Testis (tissue), 2 donors: ENCODE measurements at regions not wholly inside any gene's neighbourhood (a gene's known extent, or its start where the extent isn't known, plus 50 kb on each side); places are given as distances from the start of the nearest gene placed in this dataset.

ENCODE experiments used
- DNase-seq: peaks from one replicate; pipeline ENCODE4 v3.0.0-alpha.2; 2019
- H3K27ac ChIP-seq, 2 donors: fragments of 200-600 bp; sonication (generic); one replicate each; pipeline ENCODE4 v1.5.1; 2019
- H3K27me3 ChIP-seq: fragments of 200-600 bp; sonication (generic); one replicate; pipeline ENCODE4 v1.5.1; 2019
- H3K36me3 ChIP-seq: fragments of 200-600 bp; sonication (generic); one replicate; pipeline ENCODE4 v1.5.1; 2017; ENCODE audit warnings: low read depth; ENCODE audit errors: missing control alignments
- H3K4me1 ChIP-seq: fragments of 200-600 bp; sonication (generic); one replicate; pipeline ENCODE4 v1.5.1; 2019
- H3K4me3 ChIP-seq, 2 donors: fragments of 200-600 bp; sonication (generic); one replicate each; pipeline ENCODE4 v1.5.1; 2017 to 2019
- H3K9me3 ChIP-seq: fragments of 200-600 bp; sonication (generic); one replicate; pipeline ENCODE4 v1.5.1; 2017
- POLR2A ChIP-seq: fragments of 450-650 bp; IDR thresholded peaks from one replicate; pipeline ENCODE4 v1.6.1; 2017; ENCODE audit warnings: antibody characterized with exemption, mild to moderate bottlenecking, moderate library complexity
- WGBS, 2 donors: methylation state at CpG; one replicate each; pipeline ENCODE4 v1.1.5; 2018; 5-methylcytosine and 5-hydroxymethylcytosine counted together
- intact Hi-C: fragments of 100-400 bp; cut with DNase I; formaldehyde crosslinking; loops from one replicate; pipeline ENCODE4 v1.15.1; 2023; ENCODE audit warnings: low total_unique reads
- TF ChIP-seq, protein P1 (sequence below), 3 experiments: fragments of 450-650 bp in 2 of 3; fragments of 200-600 bp in 1 of 3; sonication (generic) in 1 of 3; IDR thresholded peaks; one replicate each; pipeline ENCODE4 v1.5.1; 2016 to 2019; ENCODE audit warnings: antibody characterized with exemption in 3 of 3, mild to moderate bottlenecking in 2 of 3, moderate library complexity in 1 of 3

DNA sequence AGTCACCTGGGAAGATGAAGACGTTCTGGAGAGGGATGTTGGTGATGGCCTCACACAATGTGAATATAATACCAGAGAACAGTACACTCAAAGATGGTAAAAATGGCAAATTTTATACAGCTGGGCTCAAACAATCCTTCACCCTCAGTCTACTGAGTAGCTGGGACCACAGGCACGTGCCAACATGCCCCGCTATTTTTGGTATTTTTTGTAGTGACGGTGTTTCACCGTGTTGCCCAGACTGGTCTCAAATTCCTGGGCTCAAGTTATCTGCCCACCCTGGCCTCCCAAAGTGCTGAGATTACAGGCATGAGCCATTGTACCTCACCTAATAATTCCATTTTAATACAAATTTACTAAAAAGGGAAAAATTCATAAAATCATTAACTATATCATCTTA, 280.3 kb upstream of the HSFY2 start:
- Histone ChIP-seq H3K27ac (no peak overlapping the region), H3K4me3 (no peak overlapping the region), H3K36me3 (no peaks in the 10 kb centered on the region), H3K9me3 (no peaks in the 10 kb centered on the region), H3K4me1 (no peaks in the 10 kb centered on the region), H3K27me3 (no peaks in the 10 kb centered on the region)
- intact Hi-C loops = no loop called here
- WGBS, 2 donors = 82 to 87% methylated on average over 3 to 5 of the region's 5 CpGs
- no peak for DNase-seq
- TF ChIP-seq, protein P1, sequence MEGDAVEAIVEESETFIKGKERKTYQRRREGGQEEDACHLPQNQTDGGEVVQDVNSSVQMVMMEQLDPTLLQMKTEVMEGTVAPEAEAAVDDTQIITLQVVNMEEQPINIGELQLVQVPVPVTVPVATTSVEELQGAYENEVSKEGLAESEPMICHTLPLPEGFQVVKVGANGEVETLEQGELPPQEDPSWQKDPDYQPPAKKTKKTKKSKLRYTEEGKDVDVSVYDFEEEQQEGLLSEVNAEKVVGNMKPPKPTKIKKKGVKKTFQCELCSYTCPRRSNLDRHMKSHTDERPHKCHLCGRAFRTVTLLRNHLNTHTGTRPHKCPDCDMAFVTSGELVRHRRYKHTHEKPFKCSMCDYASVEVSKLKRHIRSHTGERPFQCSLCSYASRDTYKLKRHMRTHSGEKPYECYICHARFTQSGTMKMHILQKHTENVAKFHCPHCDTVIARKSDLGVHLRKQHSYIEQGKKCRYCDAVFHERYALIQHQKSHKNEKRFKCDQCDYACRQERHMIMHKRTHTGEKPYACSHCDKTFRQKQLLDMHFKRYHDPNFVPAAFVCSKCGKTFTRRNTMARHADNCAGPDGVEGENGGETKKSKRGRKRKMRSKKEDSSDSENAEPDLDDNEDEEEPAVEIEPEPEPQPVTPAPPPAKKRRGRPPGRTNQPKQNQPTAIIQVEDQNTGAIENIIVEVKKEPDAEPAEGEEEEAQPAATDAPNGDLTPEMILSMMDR (IDR thresholded peaks at IDR 0.05) = no peak
- no peak for TF ChIP-seq POLR2A

DNA sequence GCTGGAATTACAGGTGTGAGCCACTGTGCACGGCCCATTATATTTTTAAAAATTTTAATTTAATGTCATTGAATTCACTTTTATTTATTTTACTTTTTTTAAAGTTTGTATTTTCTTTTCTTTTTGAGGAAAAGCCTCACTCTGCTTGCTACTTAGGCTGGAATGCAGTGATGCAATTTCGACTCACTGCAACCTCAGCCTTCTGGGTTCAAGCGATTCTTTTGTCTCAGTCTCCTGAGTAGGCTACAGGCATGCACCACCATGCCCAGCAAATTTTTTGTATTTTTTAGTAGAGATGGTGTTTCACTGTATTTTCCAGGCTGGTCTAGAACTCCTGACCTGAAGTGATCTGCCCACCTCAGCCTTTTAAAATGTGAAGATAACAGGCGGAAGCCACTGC, 277.5 kb upstream of the HSFY2 start:
- intact Hi-C loops = no loop called here
- H3K9me3 ChIP-seq = no peaks in the 10 kb centered on the region
- H3K4me3 ChIP-seq = no peak overlapping the region
- DNase-seq = no peak
- 89 to 95% methylated on average over 3 to 4 of the region's 4 CpGs for WGBS, 2 donors
- H3K27me3 ChIP-seq = no peaks in the 10 kb centered on the region
- H3K36me3 ChIP-seq = no peaks in the 10 kb centered on the region
- TF ChIP-seq, protein P1 (IDR thresholded peaks at IDR 0.05) = no peak
- no peak for TF ChIP-seq POLR2A
- no peak overlapping the region for H3K27ac ChIP-seq
- no peaks in the 10 kb centered on the region for H3K4me1 ChIP-seq

DNA sequence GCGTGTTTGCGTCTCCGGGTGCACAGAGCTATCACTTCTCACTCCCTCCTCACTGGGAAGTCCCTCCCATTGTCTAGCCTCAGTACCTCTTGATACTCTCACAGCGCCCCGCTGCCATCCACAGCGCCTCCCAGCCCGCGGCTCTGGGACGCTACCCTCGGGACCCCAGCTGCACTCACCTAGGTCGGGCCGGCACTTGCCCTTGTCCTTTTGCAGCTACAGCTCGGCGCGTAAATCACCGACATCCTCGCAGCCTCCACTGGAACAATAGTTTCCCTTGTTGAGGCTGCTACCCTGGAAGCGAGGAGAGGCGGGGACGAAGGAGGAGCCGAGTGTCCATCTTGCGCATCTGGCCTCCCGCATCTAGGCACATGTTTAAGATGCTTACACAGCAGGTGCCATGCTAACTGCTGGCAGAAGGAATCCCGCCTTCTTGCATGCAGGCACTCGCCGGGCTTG, 269.5 kb upstream of the HSFY2 start:
- Histone ChIP-seq H3K4me3 (no peak overlapping the region), H3K27ac (no peak overlapping the region), H3K36me3 (no peaks in the 10 kb centered on the region), H3K4me1 (no peaks in the 10 kb centered on the region), H3K9me3 (no peaks in the 10 kb centered on the region), H3K27me3 (no peaks in the 10 kb centered on the region)
- intact Hi-C loops = no loop called here
- DNase-seq = no peak
- WGBS, 2 donors = 65 to 72% methylated on average over 9 to 13 of the region's 26 CpGs
- no peak for TF ChIP-seq POLR2A
- TF ChIP-seq, protein P1 (IDR thresholded peaks at IDR 0.05) = no peak

DNA sequence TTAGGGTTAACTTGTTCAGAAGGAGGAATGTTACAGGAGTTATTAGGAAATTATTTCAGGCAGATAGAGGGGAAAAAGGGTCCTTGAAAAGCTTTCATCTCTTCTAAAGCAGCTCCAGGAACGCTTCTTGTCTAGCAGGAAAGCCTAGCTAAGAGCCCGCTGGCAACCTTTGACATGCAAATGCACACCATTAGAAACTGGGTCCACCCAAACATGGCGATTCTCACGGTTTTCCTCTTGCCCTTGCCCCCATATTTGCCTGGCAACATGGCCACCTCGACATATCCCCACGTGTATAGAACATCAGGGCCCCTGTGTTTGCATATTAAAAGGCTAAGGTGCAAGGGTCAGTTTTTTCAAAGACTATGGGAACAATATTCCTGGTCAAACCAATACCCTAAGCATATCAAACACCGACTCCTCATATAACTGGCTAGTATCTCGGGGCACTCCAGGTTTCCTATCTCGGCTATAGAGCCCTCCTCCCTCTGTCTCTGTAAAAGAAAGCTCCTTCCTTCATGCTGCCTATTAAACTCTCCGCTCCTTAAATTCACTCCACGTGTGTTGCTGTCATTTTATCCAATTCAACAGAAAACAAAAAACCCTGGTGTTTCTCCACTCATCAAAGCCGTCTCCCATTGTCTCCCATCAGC, 268.9 kb upstream of the HSFY2 start:
- Histone ChIP-seq H3K9me3 (no peaks in the 10 kb centered on the region), H3K4me1 (no peaks in the 10 kb centered on the region), H3K36me3 (no peaks in the 10 kb centered on the region), H3K4me3 (no peak overlapping the region), H3K27me3 (no peaks in the 10 kb centered on the region), H3K27ac (no peak overlapping the region)
- 47 to 72% methylated on average over 11 to 12 of the region's 12 CpGs for WGBS, 2 donors
- TF ChIP-seq POLR2A = no peak
- TF ChIP-seq, protein P1 (IDR thresholded peaks at IDR 0.05) = no peak
- intact Hi-C loops = no loop called here
- no peak for DNase-seq

DNA sequence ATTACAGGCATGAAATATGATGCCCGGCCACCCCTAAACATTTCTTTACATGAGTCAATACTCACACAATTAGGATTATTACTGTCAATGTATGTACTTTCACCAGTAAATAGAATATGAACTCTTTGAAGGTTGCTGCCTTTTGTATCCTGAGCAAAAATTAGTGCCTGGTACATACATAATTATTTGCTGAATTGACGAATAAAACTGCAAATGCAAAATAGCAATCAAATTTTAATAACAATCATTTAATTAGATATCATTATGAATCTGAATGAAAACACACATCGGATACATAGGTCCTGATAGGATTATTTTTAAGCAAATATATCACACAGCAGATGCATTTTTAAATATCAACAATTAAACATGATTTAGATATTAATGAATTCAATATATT, 253.1 kb upstream of the HSFY2 start:
- Histone ChIP-seq H3K9me3 (no peaks in the 10 kb centered on the region), H3K4me1 (no peaks in the 10 kb centered on the region), H3K27ac (no peak overlapping the region), H3K27me3 (no peaks in the 10 kb centered on the region), H3K4me3 (no peak overlapping the region), H3K36me3 (no peaks in the 10 kb centered on the region)
- WGBS, 2 donors = 91 to 98% methylated on average over 3 of the region's 3 CpGs
- TF ChIP-seq, protein P1 (IDR thresholded peaks at IDR 0.05) = no peak
- TF ChIP-seq POLR2A = no peak
- no peak for DNase-seq
- intact Hi-C loops = no loop called here
